MG63 (cell line): ENCODE measurements at regions not wholly inside any gene's neighbourhood (a gene's known extent, or its start where the extent isn't known, plus 50 kb on each side); places are given as distances from the start of the nearest gene placed in this dataset.
"Not testable (repeated sequence)": the region's sequence is repeated elsewhere in the genome, so short reads cannot be mapped to it uniquely, and the experiment has no call there.

Source experiments
- DNase-seq: peaks from one replicate; pipeline ENCODE4 v3.0.0-alpha.2; 2020
- H3K27me3 ChIP-seq: fragments of 250-450 bp; sonication (Bioruptor Pico); 2 replicates; pipeline ENCODE4 v1.5.1; 2020; ENCODE audit warnings: mild to moderate bottlenecking, moderate library complexity
- H3K36me3 ChIP-seq: fragments of 250-450 bp; sonication (Bioruptor Pico); 2 replicates; pipeline ENCODE4 v1.5.1; 2020; ENCODE audit warnings: mild to moderate bottlenecking, moderate library complexity
- H3K4me3 ChIP-seq: fragments of 250-450 bp; sonication (Bioruptor Pico); 2 replicates; pipeline ENCODE4 v1.5.1; 2020; ENCODE audit warnings: mild to moderate bottlenecking, moderate library complexity
- H3K9me3 ChIP-seq: fragments of 250-450 bp; sonication (Bioruptor Pico); 2 replicates; pipeline ENCODE4 v1.5.1; 2020; ENCODE audit warnings: mild to moderate bottlenecking, moderate library complexity

DNA sequence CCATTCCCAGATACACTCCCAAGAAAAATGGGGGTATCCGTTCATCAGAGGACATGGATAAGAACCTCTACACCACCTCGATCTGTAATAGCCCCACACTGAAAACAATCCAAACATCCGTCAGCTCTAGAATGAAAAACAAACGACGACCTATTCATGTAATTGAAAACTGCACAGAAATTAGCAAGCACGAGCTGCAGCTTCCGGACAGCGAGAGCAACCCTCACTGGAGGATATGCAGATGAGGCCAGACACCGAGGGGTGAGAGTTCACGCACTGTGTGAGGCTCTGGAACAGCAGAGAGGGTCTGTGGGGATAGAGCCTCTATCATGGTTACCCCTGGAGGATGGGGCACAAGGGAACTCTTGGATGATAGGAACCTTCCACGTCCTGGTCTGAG, 143.9 kb upstream of the NCOR2 start:
- no peaks in the 10 kb centered on the region for H3K9me3 ChIP-seq
- H3K36me3 ChIP-seq, result no peaks in the 10 kb centered on the region
- DNase-seq, result no peak
- H3K27me3 ChIP-seq, result no peaks in the 10 kb centered on the region
- no peak overlapping the region for H3K4me3 ChIP-seq

DNA sequence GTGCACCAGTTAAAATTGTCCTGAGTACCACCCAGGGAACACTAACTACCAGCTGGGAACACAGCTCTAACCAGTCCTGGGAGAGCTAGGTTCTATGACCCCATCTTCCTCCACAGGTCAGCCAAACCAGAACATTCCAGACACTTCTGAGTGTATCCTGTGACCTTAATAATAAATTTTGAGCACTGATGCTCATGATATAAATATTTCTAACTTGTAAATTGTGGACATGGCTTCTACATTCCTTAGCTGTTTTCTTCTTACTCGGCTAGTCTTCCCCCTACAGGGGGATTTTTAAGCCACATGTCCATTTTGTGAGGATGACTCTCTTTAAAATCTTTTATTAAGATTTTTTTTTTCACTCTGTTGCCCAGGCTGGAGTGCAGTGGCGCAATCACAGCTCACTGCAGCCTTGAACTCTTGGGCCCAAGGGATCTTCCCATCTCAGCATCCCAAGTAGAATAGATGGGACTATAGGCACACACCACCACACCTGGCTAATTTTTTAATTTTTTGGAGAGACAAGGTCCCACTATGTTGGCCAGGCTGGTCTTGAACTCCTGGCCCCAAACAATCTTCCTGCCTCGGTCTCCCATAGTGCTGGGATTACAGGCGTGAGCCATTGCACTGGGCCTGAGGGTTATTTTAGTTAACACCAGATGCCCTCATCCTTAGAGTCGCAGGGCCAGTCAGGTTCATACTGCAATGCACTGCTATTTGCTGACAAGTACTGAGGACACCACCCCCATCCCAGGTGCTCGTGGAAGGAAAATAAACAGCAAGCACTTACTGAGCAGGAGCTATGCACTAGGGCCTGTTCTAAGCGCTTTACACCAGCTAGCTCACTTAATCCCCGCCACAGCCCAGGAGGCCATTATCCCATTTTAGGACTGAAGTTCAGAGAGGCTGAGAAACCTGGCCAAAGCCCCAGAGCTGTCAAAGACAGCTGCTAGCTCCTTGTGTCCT, 142.6 kb upstream of the NCOR2 start:
- DNase-seq, result no peak
- no peaks in the 10 kb centered on the region for H3K9me3 ChIP-seq

GRCh38 chr12:124707316-124707715, 139.9 kb upstream of the NCOR2 start:
- DNase-seq, result no peak
- Histone ChIP-seq H3K4me3 (no peak overlapping the region), H3K9me3 (no peaks in the 10 kb centered on the region), H3K36me3 (no peaks in the 10 kb centered on the region), H3K27me3 (no peaks in the 10 kb centered on the region)

More for the DNA sequence above, 142.6 kb upstream of the NCOR2 start:
- no peaks in the 10 kb centered on the region for H3K36me3 ChIP-seq
- H3K27me3 ChIP-seq, result no peaks in the 10 kb centered on the region
- H3K4me3 ChIP-seq, result no peak overlapping the region

GRCh38 chr12:124706363-124706762, 139.0 kb upstream of the NCOR2 start:
- Histone ChIP-seq H3K36me3 (no peaks in the 10 kb centered on the region), H3K9me3 (no peaks in the 10 kb centered on the region), H3K27me3 (no peaks in the 10 kb centered on the region), H3K4me3 (no peak overlapping the region)
- DNase-seq, result no peak

- no peaks in the 10 kb centered on the region for H3K27me3 ChIP-seq
- no peaks in the 10 kb centered on the region for H3K36me3 ChIP-seq
- no peak overlapping the region for H3K4me3 ChIP-seq
- no peaks in the 10 kb centered on the region for H3K9me3 ChIP-seq
- DNase-seq, result no peak
Observed at GRCh38 chr12:124705545-124706138, 138.2 kb upstream of the NCOR2 start.

- DNase-seq, result no peak
- no peaks in the 10 kb centered on the region for H3K36me3 ChIP-seq
- H3K27me3 ChIP-seq, result no peaks in the 10 kb centered on the region
- H3K4me3 ChIP-seq, result no peak overlapping the region
- H3K9me3 ChIP-seq, result no peaks in the 10 kb centered on the region
Observed at GRCh38 chr12:124704619-124705018, 137.2 kb upstream of the NCOR2 start.

GRCh38 chr12:124703856-124704255, 136.4 kb upstream of the NCOR2 start:
- Histone ChIP-seq H3K4me3 (no peak overlapping the region), H3K27me3 (no peaks in the 10 kb centered on the region), H3K9me3 (no peaks in the 10 kb centered on the region), H3K36me3 (no peaks in the 10 kb centered on the region)
- DNase-seq, result no peak

DNA sequence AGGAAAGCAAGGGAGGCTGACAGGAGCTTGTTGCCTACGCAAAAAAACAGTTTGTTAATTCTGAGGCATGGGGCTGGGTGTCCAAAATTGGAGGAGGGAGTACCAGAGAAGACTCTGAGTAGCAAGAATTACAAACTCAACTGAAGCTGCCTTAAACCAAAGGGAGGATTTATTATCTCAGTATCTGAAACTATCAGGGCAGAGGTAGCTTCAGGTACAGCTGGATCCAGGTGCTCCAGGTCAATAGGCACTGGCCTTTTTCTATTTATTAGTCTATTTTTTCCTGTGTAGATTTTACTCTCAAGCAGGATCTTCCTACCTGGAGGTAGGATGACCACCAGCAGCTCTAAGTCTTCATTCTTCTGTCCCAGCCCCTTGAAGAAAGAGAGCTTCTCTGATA, 135.3 kb upstream of the NCOR2 start:
- no peaks in the 10 kb centered on the region for H3K27me3 ChIP-seq
- H3K36me3 ChIP-seq, result no peaks in the 10 kb centered on the region
- H3K9me3 ChIP-seq, result no peaks in the 10 kb centered on the region
- DNase-seq, result no peak
- no peak overlapping the region for H3K4me3 ChIP-seq

DNA sequence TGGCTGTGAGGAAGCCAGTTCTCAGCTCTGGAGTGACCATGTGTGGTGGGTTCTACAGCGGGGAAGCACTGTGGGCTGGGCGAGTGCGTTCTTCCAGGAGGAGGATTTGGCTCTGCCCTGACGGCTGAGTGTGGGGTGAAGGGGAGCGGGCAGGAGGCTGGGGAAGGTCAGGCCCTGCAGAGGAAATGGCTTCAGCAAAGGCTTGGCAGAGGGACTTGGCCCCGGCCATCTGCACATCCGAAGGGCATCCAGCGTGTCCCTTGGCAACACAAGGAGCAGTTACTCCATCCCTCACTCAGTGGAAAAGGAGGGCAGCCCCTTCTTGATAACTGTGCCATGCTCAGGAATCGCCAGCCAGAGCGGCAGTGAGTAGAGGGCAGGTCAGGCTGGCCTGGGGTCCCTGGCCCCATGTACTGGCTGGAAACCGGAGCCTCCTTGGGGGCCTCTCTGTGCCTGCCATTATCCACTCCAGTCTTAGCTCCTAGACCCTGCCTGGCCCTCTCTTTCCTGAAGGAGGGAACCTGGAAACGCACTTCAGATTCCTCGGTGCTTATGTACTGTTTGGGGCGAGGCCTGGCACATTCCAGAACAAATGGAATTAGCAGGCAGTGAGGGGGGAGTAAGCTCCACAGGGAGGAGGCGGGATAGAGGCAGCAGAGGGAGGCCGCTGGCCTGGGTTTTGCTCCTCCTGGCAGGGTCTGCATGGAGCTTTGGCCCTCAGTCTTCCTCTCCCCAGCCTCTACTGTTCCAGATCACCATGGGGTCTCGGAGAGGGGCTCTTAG, 133.6 kb upstream of the NCOR2 start:
- peak; percentile 61 for DNase-seq
- no peak overlapping the region for H3K4me3 ChIP-seq

DNA sequence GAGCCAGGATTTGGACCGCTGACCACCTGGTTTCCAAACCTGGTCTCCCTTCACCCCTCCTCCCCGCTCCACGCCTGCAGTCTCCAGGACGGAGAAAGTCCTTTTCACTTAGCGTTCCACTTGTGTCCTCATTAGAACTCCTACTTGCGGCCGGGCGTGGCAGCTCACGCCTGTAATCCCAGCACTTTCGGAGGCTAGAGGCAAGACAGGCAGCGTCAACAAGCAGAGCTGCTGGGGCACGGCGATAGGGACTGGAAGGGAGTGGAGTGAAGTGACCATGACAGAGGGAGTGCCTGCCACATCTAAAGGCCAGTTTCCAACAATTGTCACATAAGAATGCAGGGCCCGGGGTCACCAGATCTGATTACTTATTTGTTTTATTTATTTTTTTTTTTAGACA, 132.5 kb upstream of the NCOR2 start:
- H3K9me3 ChIP-seq, result no peaks in the 10 kb centered on the region
- H3K36me3 ChIP-seq, result no peaks in the 10 kb centered on the region
- DNase-seq, result no peak
- H3K27me3 ChIP-seq, result no peaks in the 10 kb centered on the region
- H3K4me3 ChIP-seq, result no peak overlapping the region

More for the DNA sequence above, 133.6 kb upstream of the NCOR2 start:
- Histone ChIP-seq H3K36me3 (no peaks in the 10 kb centered on the region), H3K27me3 (no peaks in the 10 kb centered on the region), H3K9me3 (no peaks in the 10 kb centered on the region)

DNA sequence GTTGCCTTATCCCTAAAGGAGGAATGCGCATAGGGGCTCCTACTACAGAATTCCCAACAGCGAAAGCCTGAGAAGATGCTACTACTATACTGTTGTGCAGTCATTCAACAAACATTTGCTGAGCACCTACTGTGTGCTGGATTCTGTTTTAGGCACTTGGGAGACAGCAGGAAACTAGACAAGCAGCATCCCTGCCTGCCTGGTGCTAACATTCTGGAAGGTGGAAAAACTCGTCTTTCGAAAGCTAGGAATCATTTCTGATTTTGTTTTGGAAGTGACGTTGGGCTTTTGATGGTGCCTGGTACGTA, 131.5 kb upstream of the NCOR2 start:
- Histone ChIP-seq H3K27me3 (no peaks in the 10 kb centered on the region), H3K4me3 (no peak overlapping the region), H3K9me3 (no peaks in the 10 kb centered on the region), H3K36me3 (no peaks in the 10 kb centered on the region)
- DNase-seq, result no peak

DNA sequence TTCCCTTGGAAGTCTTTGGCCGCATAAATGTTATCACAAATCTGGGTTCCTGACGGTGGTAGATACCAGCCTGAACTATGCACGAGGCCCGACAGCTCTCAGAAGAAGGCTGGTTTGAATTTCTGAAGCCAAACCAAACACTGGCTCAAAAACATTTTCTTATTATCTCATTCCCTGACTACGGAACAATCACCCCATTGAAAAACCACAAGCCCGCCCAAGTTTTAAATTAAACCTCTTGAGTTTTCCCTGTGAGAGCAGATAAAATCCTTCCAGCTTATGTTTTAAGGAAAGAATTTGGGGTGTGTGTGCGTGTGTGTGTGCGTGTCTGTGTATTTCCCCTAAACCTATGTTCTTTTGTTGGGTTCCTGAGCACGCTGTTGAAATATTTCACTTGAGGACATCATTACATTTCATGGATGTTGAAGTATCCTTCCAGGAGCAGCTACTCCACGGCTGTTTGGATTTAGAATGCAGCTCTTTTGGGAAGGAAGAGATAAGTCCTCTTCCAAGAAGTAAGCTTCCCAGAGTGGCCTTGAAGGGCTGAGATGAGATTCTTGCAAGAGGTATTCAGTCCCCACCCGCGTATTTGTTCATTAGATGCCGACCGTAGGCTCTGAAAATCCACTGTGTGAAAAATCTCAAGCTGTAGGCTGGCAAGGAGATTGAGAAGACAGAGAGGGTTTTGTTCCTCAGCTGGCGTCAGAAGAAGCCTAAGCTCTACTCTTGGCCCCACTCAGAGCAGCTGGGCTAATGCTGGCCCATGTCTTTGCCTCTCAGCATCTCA, 131.0 kb upstream of the NCOR2 start:
- Histone ChIP-seq H3K36me3 (no peaks in the 10 kb centered on the region), H3K4me3 (no peak overlapping the region), H3K27me3 (no peaks in the 10 kb centered on the region), H3K9me3 (no peaks in the 10 kb centered on the region)
- DNase-seq, result no peak

- not testable (repeated sequence) for H3K27me3 ChIP-seq, H3K36me3 ChIP-seq, H3K4me3 ChIP-seq, H3K9me3 ChIP-seq
- peak; percentile 42 for DNase-seq
Observed at GRCh38 chr12:124697722-124698121, 130.3 kb upstream of the NCOR2 start.

DNA sequence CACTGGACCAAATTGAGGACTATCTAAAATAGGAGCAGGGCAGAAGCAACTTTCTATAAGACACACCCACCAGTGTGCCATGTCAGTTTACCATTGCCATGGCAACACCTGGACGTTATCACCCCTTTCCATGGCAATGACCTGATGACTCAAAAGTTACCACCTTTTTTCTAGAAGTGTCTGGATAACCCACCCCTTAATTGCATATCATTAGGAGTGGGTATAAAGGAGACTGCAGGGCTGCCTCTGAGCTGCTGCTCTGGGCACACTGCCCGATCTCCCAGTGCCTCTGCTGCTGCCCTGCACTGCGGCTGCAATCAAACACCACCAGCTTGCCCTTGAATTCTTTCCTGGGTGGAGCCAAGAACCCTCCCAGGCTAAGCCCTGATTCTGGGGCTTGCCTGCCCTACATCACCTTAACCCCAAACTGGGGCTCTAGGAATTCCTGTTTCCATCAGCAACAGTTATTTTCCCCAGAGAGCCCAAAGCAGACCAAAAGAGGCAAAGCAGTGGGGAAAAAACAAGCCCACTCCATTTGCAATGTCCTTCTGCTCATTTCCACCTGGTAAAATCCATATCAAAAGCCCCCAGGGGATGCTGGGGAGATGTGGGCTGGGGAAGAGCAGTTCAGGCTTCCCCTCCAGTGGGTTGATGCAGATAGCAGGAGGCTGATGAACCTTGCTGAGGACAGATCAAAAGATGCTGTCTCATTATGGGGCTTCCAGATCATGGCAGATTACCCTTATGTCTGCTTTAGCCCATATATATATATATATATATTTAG, 129.5 kb upstream of the NCOR2 start:
- no peaks in the 10 kb centered on the region; the same call in 1 of the 2 replicates for H3K9me3 ChIP-seq
- H3K4me3 ChIP-seq, result no peak overlapping the region
- no peaks in the 10 kb centered on the region for H3K36me3 ChIP-seq
- no peak for DNase-seq
- no peaks in the 10 kb centered on the region for H3K27me3 ChIP-seq

- no peaks in the 10 kb centered on the region; the same call in 1 of the 2 replicates for H3K9me3 ChIP-seq
- no peak overlapping the region for H3K4me3 ChIP-seq
- DNase-seq, result no peak
- H3K27me3 ChIP-seq, result no peaks in the 10 kb centered on the region
- H3K36me3 ChIP-seq, result no peaks in the 10 kb centered on the region
Observed at GRCh38 chr12:124695861-124696260, 128.4 kb upstream of the NCOR2 start.
